Heart right ventricle (tissue), 16 donors: ENCODE measurements at regions not wholly inside any gene's neighbourhood (a gene's known extent, or its start where the extent isn't known, plus 50 kb on each side); places are given as distances from the start of the nearest gene placed in this dataset.

Experiments used
- ATAC-seq, 8 donors: fragments of 200-7000 bp; cut with Tn5 transposase; one replicate each; pipeline ENCODE4 v1.9.1; 2020; ENCODE audit warnings: mild to moderate bottlenecking in 8 of 8, moderate library complexity in 8 of 8, moderate number of reproducible peaks in 1 of 8
- DNase-seq, 2 donors: peaks; one replicate each; pipeline ENCODE4 v3.0.0-alpha.2; 2020
- H3K27ac ChIP-seq, 10 donors: fragments of 200-600 bp; sonication (generic) in 2 of 10; one replicate each; pipeline versions ENCODE4 v1.5.0 to v1.8.0; 2020 to 2022; ENCODE audit warnings: mild to moderate bottlenecking in 3 of 10
- H3K27me3 ChIP-seq, 7 donors: fragments of 200-600 bp; one replicate each; pipeline ENCODE4 v1.8.0; 2021 to 2022; ENCODE audit warnings: mild to moderate bottlenecking in 2 of 7
- H3K36me3 ChIP-seq, 9 donors: fragments of 200-600 bp; sonication (generic) in 1 of 9; one replicate each; pipeline versions ENCODE4 v1.5.0 to v1.8.0; 2020 to 2022; ENCODE audit warnings: mild to moderate bottlenecking in 2 of 9
- H3K4me1 ChIP-seq, 9 donors: fragments of 200-600 bp; sonication (generic) in 1 of 9; one replicate each; pipeline versions ENCODE4 v1.5.0 to v1.8.0; 2020 to 2022; ENCODE audit warnings: mild to moderate bottlenecking in 4 of 9
- H3K4me3 ChIP-seq, 10 donors: fragments of 200-600 bp; sonication (generic) in 2 of 10; one replicate each; pipeline versions ENCODE4 v1.5.0 to v1.8.0; 2020 to 2022; ENCODE audit warnings: mild to moderate bottlenecking in 7 of 10, moderate library complexity in 2 of 10
- H3K9me3 ChIP-seq, 11 donors: fragments of 200-600 bp in 10 of 11; sonication (generic) in 2 of 11; one replicate each; pipeline versions ENCODE4 v1.5.0 to v1.8.0; 2013 to 2022; ENCODE audit warnings: mild to moderate bottlenecking in 2 of 11, control low read depth in 1 of 11, moderate library complexity in 1 of 11
- CTCF ChIP-seq, 9 donors: fragments of 200-600 bp; sonication (generic) in 2 of 9; IDR thresholded peaks; one replicate each; pipeline versions ENCODE4 v1.5.0 to v1.8.0; 2021 to 2022; ENCODE audit warnings: antibody characterized with exemption in 9 of 9, mild to moderate bottlenecking in 5 of 9, moderate library complexity in 1 of 9
- WGBS, 2 donors: extraction: QIAGEN DNeasy Blood & Tissue Kit; methylation state at CpG; one replicate each; pipeline ENCODE4 v1.1.7; 2013; ENCODE audit warnings: inconsistent platforms in 1 of 2; 5-methylcytosine and 5-hydroxymethylcytosine counted together
- intact Hi-C, 10 donors: fragments of 100-400 bp; cut with DNase I; formaldehyde crosslinking; loops; one replicate each; pipeline versions ENCODE4 v1.11.1 to v1.14.2; 2022
- donor health status: Arrhythmogenic right ventricular cardiomyopathy.
- donor health status: ischemic (EF 13 %, LVEDD 7.1; RV severe dilation, severe dysfunction).
- donor health status: healthy with polysubstance abuse.
- donor health status: DM: no; HTN: yes; CAD: no.
- donor health status: DM: no; HTN: no; CAD: no.
- donor health status: ischemic (EF 25% LVEDD 6.9; RV normal size, moderate dysfunction).
- donor health status: ischemic (EF 25% LVEDD 5.7; RV mildly dilated, moderate dysfunction).
- donor health status: healthy.
- donor health status: DM: yes; HTN: yes; CAD: no.
- donor health status: Ischemic cardiomyopathy.
- donor health status: ischemic (EF 35%, LVEDD 5.7; RV mildly dilated, moderate dysfunction).
- donor health status: nonischemic (EF 11% LVEDD 7.7; RV severe dilation, severe dysfunction).
- donor health status: DM: yes; HTN: yes; CAD: no.
- donor health status: PGD.
- donor health status: ischemic (EF 29% LVEDD 5.4; RV normal size, mild dysfunction).
- donor health status: nonischemic (EF 23%, LVEDD 6.1; RV moderate dilation, normal function).

- H3K4me3 ChIP-seq = no peak overlapping the region
- TF ChIP-seq CTCF (IDR thresholded peaks at IDR 0.05) = no peak
- H3K36me3 ChIP-seq = no peaks in the 10 kb centered on the region
- intact Hi-C loops = no loop called here
- no peak overlapping the region for H3K27ac ChIP-seq
- WGBS, 2 donors = 77 to 79% methylated on average over 10 of the region's 10 CpGs
- ATAC-seq (peak in 1 of 8 donors; percentile 4), DNase-seq (no peak)
- no peaks in the 10 kb centered on the region for H3K9me3 ChIP-seq
- peaks cover 0 to 39% (median 16%) of the 10 kb centered on the region in 9 donors for H3K4me1 ChIP-seq
- peaks cover 0 to 57% (median 27%) of the 10 kb centered on the region in 7 donors for H3K27me3 ChIP-seq
Observed at GRCh38 chr9:134553996-134554372, 87.6 kb upstream of the COL5A1 start.

- Histone ChIP-seq H3K4me1 (peaks cover 0 to 39% (median 16%) of the 10 kb centered on the region in 9 donors), H3K4me3 (no peak overlapping the region), H3K36me3 (no peaks in the 10 kb centered on the region), H3K9me3 (no peaks in the 10 kb centered on the region), H3K27me3 (peaks cover 0 to 57% (median 27%) of the 10 kb centered on the region in 7 donors), H3K27ac (peak overlapping the region in 2 of 10 donors; percentile 25 to 39)
- intact Hi-C loops = no loop called here
- TF ChIP-seq CTCF (IDR thresholded peaks at IDR 0.05) = no peak
- ATAC-seq (peak in 5 of 8 donors; percentile 27 to 54 (median 43)), DNase-seq (no peak)
- 73 to 74% methylated on average over 22 of the region's 22 CpGs for WGBS, 2 donors
Observed at GRCh38 chr9:134554373-134555093, 87.1 kb upstream of the COL5A1 start.

GRCh38 chr9:134555094-134555650 is 86.4 kb upstream of the COL5A1 start:
- WGBS, 2 donors = 73 to 77% methylated on average over 9 of the region's 9 CpGs
- intact Hi-C loops = no loop called here
- ATAC-seq = peak in 3 of 8 donors; percentile 17 to 32 (median 31)

More at GRCh38 chr9:134555094-134555650, 86.4 kb upstream of the COL5A1 start:
- H3K4me1 ChIP-seq = peaks cover 0 to 39% (median 16%) of the 10 kb centered on the region in 9 donors
- H3K27me3 ChIP-seq = peaks cover 0 to 57% (median 27%) of the 10 kb centered on the region in 7 donors
- DNase-seq = no peak
- no peak overlapping the region for H3K4me3 ChIP-seq
- no peak for TF ChIP-seq CTCF (IDR thresholded peaks at IDR 0.05)
- H3K27ac ChIP-seq = peak overlapping the region in 2 of 10 donors; percentile 4 to 39
- H3K9me3 ChIP-seq = no peaks in the 10 kb centered on the region
- no peaks in the 10 kb centered on the region for H3K36me3 ChIP-seq
